Activated CD8-positive, alpha-beta memory T cell treated with anti-CD3 and anti-CD28 coated beads, Interleukin-2, amount 10 ng/mL, durations not matched to agents 7 days and 5 days (primary cell): ENCODE measurements at regions not wholly inside any gene's neighbourhood (a gene's known extent, or its start where the extent isn't known, plus 50 kb on each side); places are given as distances from the start of the nearest gene placed in this dataset.

Experiments
- ATAC-seq: fragments of 150-1000 bp; cut with Tn5 transposase; one replicate; pipeline ENCODE4 v1.10.0; 2021; ENCODE audit warnings: moderate library complexity
- CTCF ChIA-PET: fragments of 350-600 bp; sonication (Branson Sonifier 250); formaldehyde crosslinking; loops from one replicate; lab custom pipeline; 2021; ENCODE audit warnings: antibody characterized with exemption; lab: Charles Lee
- DNase-seq: peaks from one replicate; pipeline ENCODE4 v3.0.0-alpha.2; 2020
- H3K27ac Mint-ChIP-seq: one replicate; pipeline ENCODE4 v1.8.0; 2021; ENCODE audit warnings: mild to moderate bottlenecking, mixed read lengths
- H3K27me3 Mint-ChIP-seq: one replicate; pipeline ENCODE4 v1.8.0; 2021; ENCODE audit warnings: mixed read lengths
- H3K36me3 Mint-ChIP-seq: one replicate; pipeline ENCODE4 v1.8.0; 2021; ENCODE audit warnings: mild to moderate bottlenecking, mixed read lengths
- H3K4me1 Mint-ChIP-seq: one replicate; pipeline ENCODE4 v1.8.0; 2021; ENCODE audit warnings: mixed read lengths
- H3K4me3 Mint-ChIP-seq: one replicate; pipeline ENCODE4 v1.8.0; 2021; ENCODE audit warnings: mild to moderate bottlenecking, moderate library complexity, mixed read lengths
- H3K9me3 Mint-ChIP-seq: one replicate; pipeline ENCODE4 v1.8.0; 2022; ENCODE audit warnings: low read depth, mixed read lengths

GRCh38 chr19:29409076-29409862 lies 116.5 kb upstream of the VSTM2B start:
- ATAC-seq: no peak
- Mint-ChIP-seq H3K27me3 (no peaks in the 10 kb centered on the region), H3K4me1 (no peaks in the 10 kb centered on the region), H3K4me3 (no peak overlapping the region), H3K27ac (no peak overlapping the region), H3K9me3 (no peaks in the 10 kb centered on the region), H3K36me3 (no peaks in the 10 kb centered on the region)
- DNase-seq: no peak
- CTCF ChIA-PET: no interaction called here

- no peak for DNase-seq
- H3K27ac Mint-ChIP-seq: no peak overlapping the region
- CTCF ChIA-PET: no interaction called here
- no peaks in the 10 kb centered on the region for H3K36me3 Mint-ChIP-seq
- ATAC-seq: no peak
- H3K4me1 Mint-ChIP-seq: no peaks in the 10 kb centered on the region
- H3K4me3 Mint-ChIP-seq: no peak overlapping the region
- no peaks in the 10 kb centered on the region for H3K9me3 Mint-ChIP-seq
- H3K27me3 Mint-ChIP-seq: no peaks in the 10 kb centered on the region
These were observed 115.2 kb upstream of the VSTM2B start for GRCh38 chr19:29410601-29411000.

GRCh38 chr19:29411113-29411581 lies 114.6 kb upstream of the VSTM2B start:
- no peaks in the 10 kb centered on the region for H3K9me3 Mint-ChIP-seq
- no peaks in the 10 kb centered on the region for H3K36me3 Mint-ChIP-seq
- DNase-seq (no peak), ATAC-seq (no peak)
- H3K27me3 Mint-ChIP-seq: no peaks in the 10 kb centered on the region
- CTCF ChIA-PET: no interaction called here
- no peaks in the 10 kb centered on the region for H3K4me1 Mint-ChIP-seq
- no peak overlapping the region for H3K4me3 Mint-ChIP-seq
- no peak overlapping the region for H3K27ac Mint-ChIP-seq

- Mint-ChIP-seq H3K4me1 (no peaks in the 10 kb centered on the region), H3K4me3 (no peak overlapping the region), H3K9me3 (no peaks in the 10 kb centered on the region), H3K27ac (no peak overlapping the region), H3K36me3 (no peaks in the 10 kb centered on the region), H3K27me3 (no peaks in the 10 kb centered on the region)
- CTCF ChIA-PET: no interaction called here
- DNase-seq (no peak), ATAC-seq (no peak)
These were observed 112.4 kb upstream of the VSTM2B start for GRCh38 chr19:29413435-29413834.

- H3K27ac Mint-ChIP-seq: no peak overlapping the region
These were observed 110.3 kb upstream of the VSTM2B start for GRCh38 chr19:29415507-29415906.

GRCh38 chr19:29417048-29417447 lies 108.7 kb upstream of the VSTM2B start:
- Mint-ChIP-seq H3K9me3 (no peaks in the 10 kb centered on the region), H3K27me3 (no peaks in the 10 kb centered on the region), H3K27ac (no peak overlapping the region), H3K36me3 (no peaks in the 10 kb centered on the region), H3K4me3 (no peak overlapping the region), H3K4me1 (no peaks in the 10 kb centered on the region)
- DNase-seq (no peak), ATAC-seq (no peak)
- CTCF ChIA-PET: no interaction called here

More at GRCh38 chr19:29415507-29415906, 110.3 kb upstream of the VSTM2B start:
- no peaks in the 10 kb centered on the region for H3K36me3 Mint-ChIP-seq
- H3K27me3 Mint-ChIP-seq: no peaks in the 10 kb centered on the region
- ATAC-seq: no peak
- DNase-seq: no peak
- no peaks in the 10 kb centered on the region for H3K9me3 Mint-ChIP-seq
- H3K4me3 Mint-ChIP-seq: no peak overlapping the region
- CTCF ChIA-PET: no interaction called here
- H3K4me1 Mint-ChIP-seq: no peaks in the 10 kb centered on the region

- Mint-ChIP-seq H3K27me3 (no peaks in the 10 kb centered on the region), H3K9me3 (no peaks in the 10 kb centered on the region), H3K4me1 (no peaks in the 10 kb centered on the region), H3K36me3 (no peaks in the 10 kb centered on the region), H3K4me3 (no peak overlapping the region), H3K27ac (no peak overlapping the region)
- ATAC-seq (no peak), DNase-seq (no peak)
- CTCF ChIA-PET: no interaction called here
These were observed 107.6 kb upstream of the VSTM2B start for GRCh38 chr19:29418201-29418600.

GRCh38 chr19:29420065-29420464 lies 105.7 kb upstream of the VSTM2B start:
- H3K27ac Mint-ChIP-seq: no peak overlapping the region
- H3K9me3 Mint-ChIP-seq: no peaks in the 10 kb centered on the region
- DNase-seq (no peak), ATAC-seq (no peak)
- no peak overlapping the region for H3K4me3 Mint-ChIP-seq
- H3K4me1 Mint-ChIP-seq: no peaks in the 10 kb centered on the region
- no peaks in the 10 kb centered on the region for H3K27me3 Mint-ChIP-seq
- CTCF ChIA-PET: no interaction called here
- no peaks in the 10 kb centered on the region for H3K36me3 Mint-ChIP-seq

- Mint-ChIP-seq H3K4me3 (no peak overlapping the region), H3K27ac (no peak overlapping the region), H3K9me3 (no peaks in the 10 kb centered on the region), H3K4me1 (no peaks in the 10 kb centered on the region), H3K36me3 (no peaks in the 10 kb centered on the region), H3K27me3 (no peaks in the 10 kb centered on the region)
- DNase-seq (no peak), ATAC-seq (no peak)
- CTCF ChIA-PET: no interaction called here
These were observed 105.2 kb upstream of the VSTM2B start for GRCh38 chr19:29420482-29421195.

- no peak for ATAC-seq
- no peaks in the 10 kb centered on the region for H3K9me3 Mint-ChIP-seq
- CTCF ChIA-PET: no interaction called here
These were observed 104.6 kb upstream of the VSTM2B start for GRCh38 chr19:29421196-29421545.

GRCh38 chr19:29422047-29422446 lies 103.7 kb upstream of the VSTM2B start:
- Mint-ChIP-seq H3K4me1 (no peaks in the 10 kb centered on the region), H3K27me3 (no peaks in the 10 kb centered on the region), H3K4me3 (no peak overlapping the region), H3K36me3 (no peaks in the 10 kb centered on the region), H3K9me3 (no peaks in the 10 kb centered on the region), H3K27ac (no peak overlapping the region)
- no peak for ATAC-seq
- DNase-seq: no peak
- CTCF ChIA-PET: no interaction called here

More at GRCh38 chr19:29421196-29421545, 104.6 kb upstream of the VSTM2B start:
- no peak for DNase-seq
- Mint-ChIP-seq H3K4me1 (no peaks in the 10 kb centered on the region), H3K36me3 (no peaks in the 10 kb centered on the region), H3K4me3 (no peak overlapping the region), H3K27ac (no peak overlapping the region), H3K27me3 (no peaks in the 10 kb centered on the region)

- no peak overlapping the region for H3K4me3 Mint-ChIP-seq
These were observed 103.2 kb upstream of the VSTM2B start for GRCh38 chr19:29422486-29423085.

GRCh38 chr19:29428071-29428470 lies 97.7 kb upstream of the VSTM2B start:
- H3K4me1 Mint-ChIP-seq: no peaks in the 10 kb centered on the region
- H3K27ac Mint-ChIP-seq: no peak overlapping the region
- ATAC-seq (no peak), DNase-seq (no peak)
- no peaks in the 10 kb centered on the region for H3K36me3 Mint-ChIP-seq
- H3K9me3 Mint-ChIP-seq: no peaks in the 10 kb centered on the region
- CTCF ChIA-PET: no interaction called here
- H3K4me3 Mint-ChIP-seq: no peak overlapping the region
- H3K27me3 Mint-ChIP-seq: no peaks in the 10 kb centered on the region

More at GRCh38 chr19:29422486-29423085, 103.2 kb upstream of the VSTM2B start:
- no peaks in the 10 kb centered on the region for H3K27me3 Mint-ChIP-seq
- H3K4me1 Mint-ChIP-seq: no peaks in the 10 kb centered on the region
- H3K9me3 Mint-ChIP-seq: no peaks in the 10 kb centered on the region
- no peak overlapping the region for H3K27ac Mint-ChIP-seq
- no peak for DNase-seq
- no peak for ATAC-seq
- H3K36me3 Mint-ChIP-seq: no peaks in the 10 kb centered on the region
- CTCF ChIA-PET: no interaction called here

- ATAC-seq (no peak), DNase-seq (no peak)
- Mint-ChIP-seq H3K27ac (no peak overlapping the region), H3K9me3 (no peaks in the 10 kb centered on the region), H3K4me1 (no peaks in the 10 kb centered on the region), H3K36me3 (no peaks in the 10 kb centered on the region), H3K4me3 (no peak overlapping the region), H3K27me3 (no peaks in the 10 kb centered on the region)
- CTCF ChIA-PET: no interaction called here
These were observed 96.8 kb upstream of the VSTM2B start for GRCh38 chr19:29429021-29429420.
